ENCODE measurements at regions not wholly inside any gene's neighbourhood (a gene's known extent, or its start where the extent isn't known, plus 50 kb on each side); places are given as distances from the start of the nearest gene placed in this dataset.

- DNase-seq (ENCODE audit: low read depth), result peak; percentile 13
Observed at GRCh38 chr3:102529452-102529851, 94.6 kb downstream of the ZPLD1 start.

- peak; percentile 29 for DNase-seq (ENCODE audit: low read depth)
Observed at GRCh38 chr3:102530415-102531181, 95.8 kb downstream of the ZPLD1 start.

- no peak for DNase-seq (ENCODE audit: low read depth)
Observed at GRCh38 chr3:102531686-102532085, 96.9 kb downstream of the ZPLD1 start.

- DNase-seq (ENCODE audit: low read depth), result peak; percentile 43
Observed at GRCh38 chr3:102532901-102533300, 98.1 kb downstream of the ZPLD1 start.

GRCh38 chr3:102533784-102534183, 99.0 kb downstream of the ZPLD1 start:
- DNase-seq (ENCODE audit: low read depth), result no peak

GRCh38 chr3:102536456-102536855, 101.6 kb downstream of the ZPLD1 start:
- peak; percentile 46 for DNase-seq (ENCODE audit: low read depth)

- no peak for DNase-seq (ENCODE audit: low read depth)
Observed at GRCh38 chr3:102537123-102537522, 102.3 kb downstream of the ZPLD1 start.

- no peak for DNase-seq (ENCODE audit: low read depth)
Observed at GRCh38 chr3:102544741-102545140, 109.9 kb downstream of the ZPLD1 start.

- DNase-seq (ENCODE audit: low read depth), result no peak
Observed at GRCh38 chr3:102545276-102545675, 110.5 kb downstream of the ZPLD1 start.

- DNase-seq (ENCODE audit: low read depth), result no peak
Observed at GRCh38 chr3:102553876-102554275, 119.1 kb downstream of the ZPLD1 start.

GRCh38 chr3:102570511-102570910, 135.7 kb downstream of the ZPLD1 start:
- no peak for DNase-seq (ENCODE audit: low read depth)

GRCh38 chr3:102571006-102571405, 136.2 kb downstream of the ZPLD1 start:
- DNase-seq (ENCODE audit: low read depth), result no peak

GRCh38 chr3:102571720-102572384, 137.0 kb downstream of the ZPLD1 start:
- DNase-seq (ENCODE audit: low read depth), result no peak

GRCh38 chr3:102573483-102574028, 138.7 kb downstream of the ZPLD1 start:
- no peak for DNase-seq (ENCODE audit: low read depth)

- no peak for DNase-seq (ENCODE audit: low read depth)
Observed at GRCh38 chr3:102574355-102574754, 139.5 kb downstream of the ZPLD1 start.

GRCh38 chr3:102576651-102577050, 141.8 kb downstream of the ZPLD1 start:
- DNase-seq (ENCODE audit: low read depth), result no peak

GRCh38 chr3:102577082-102577789, 142.4 kb downstream of the ZPLD1 start:
- DNase-seq (ENCODE audit: low read depth), result no peak

GRCh38 chr3:102580760-102581159, 145.9 kb downstream of the ZPLD1 start:
- DNase-seq (ENCODE audit: low read depth), result no peak

- DNase-seq (ENCODE audit: low read depth), result no peak
Observed at GRCh38 chr3:102586485-102586884, 151.7 kb downstream of the ZPLD1 start.

- DNase-seq (ENCODE audit: low read depth), result no peak
Observed at GRCh38 chr3:102593812-102594602, 159.2 kb downstream of the ZPLD1 start.

- no peak for DNase-seq (ENCODE audit: low read depth)
Observed at GRCh38 chr3:102595057-102595456, 160.2 kb downstream of the ZPLD1 start.
